Stimulated activated CD4-positive, alpha-beta T cell treated with anti-CD3 and anti-CD28 coated beads, Interleukin-12 subunit alpha, Interleukin-12 subunit beta, amount 100 ng/mL, for 24 hours (primary cell): ENCODE measurements at regions not wholly inside any gene's neighbourhood (a gene's known extent, or its start where the extent isn't known, plus 50 kb on each side); places are given as distances from the start of the nearest gene placed in this dataset.

Experiments
- DNase-seq, 2 experiments: peaks; one replicate each; pipeline ENCODE4 v3.0.0-alpha.2; 2020; ENCODE audit warnings: low read depth in 2 of 2

DNA sequence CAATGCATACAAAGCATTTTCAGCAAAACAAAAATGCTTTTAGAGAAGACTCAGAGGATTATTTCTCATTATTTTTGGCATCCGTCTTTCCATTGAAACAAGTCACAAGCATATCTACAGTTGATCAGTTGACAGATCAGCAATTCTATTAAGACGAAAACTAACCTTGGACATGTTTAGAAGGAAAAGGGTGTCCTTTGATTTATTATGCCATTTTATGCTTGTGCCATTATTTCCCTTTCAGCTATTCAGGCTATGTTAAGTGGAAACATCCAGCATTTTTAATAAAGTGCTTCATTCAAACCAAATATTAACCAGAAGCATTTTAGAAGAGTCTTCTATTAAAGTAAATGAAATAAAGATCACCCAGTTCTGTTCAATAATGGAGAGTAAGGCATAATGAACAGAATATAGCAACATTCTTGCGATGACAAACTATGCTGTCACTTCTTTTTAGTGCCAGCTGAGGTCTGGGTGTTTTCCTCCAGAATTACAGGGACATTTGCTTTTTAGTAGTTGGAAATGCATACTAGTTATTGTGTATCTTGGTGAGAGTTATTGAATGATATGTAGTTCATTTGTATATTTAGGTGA is 481.4 kb downstream of the PLA2G4A start:
- no peak for DNase-seq

DNA sequence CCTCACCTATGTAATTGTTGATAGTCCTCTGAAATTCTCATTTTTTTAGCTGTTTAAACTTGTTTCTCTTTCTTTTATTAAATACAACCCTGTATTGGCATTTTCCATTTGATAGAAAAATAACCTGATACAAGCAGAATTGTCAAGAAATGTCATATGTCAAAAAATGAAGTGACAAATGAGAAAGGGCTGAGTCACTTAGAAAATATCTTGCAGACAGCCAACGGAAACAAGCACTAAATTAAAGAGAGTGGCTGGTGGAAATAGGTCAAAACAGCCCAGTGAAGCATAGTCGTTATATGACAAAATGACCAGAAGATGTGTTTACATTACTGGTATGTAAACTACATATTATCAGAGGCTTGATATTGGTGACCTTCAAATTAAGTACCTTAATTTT is 484.4 kb downstream of the PLA2G4A start:
- no peak for DNase-seq

DNA sequence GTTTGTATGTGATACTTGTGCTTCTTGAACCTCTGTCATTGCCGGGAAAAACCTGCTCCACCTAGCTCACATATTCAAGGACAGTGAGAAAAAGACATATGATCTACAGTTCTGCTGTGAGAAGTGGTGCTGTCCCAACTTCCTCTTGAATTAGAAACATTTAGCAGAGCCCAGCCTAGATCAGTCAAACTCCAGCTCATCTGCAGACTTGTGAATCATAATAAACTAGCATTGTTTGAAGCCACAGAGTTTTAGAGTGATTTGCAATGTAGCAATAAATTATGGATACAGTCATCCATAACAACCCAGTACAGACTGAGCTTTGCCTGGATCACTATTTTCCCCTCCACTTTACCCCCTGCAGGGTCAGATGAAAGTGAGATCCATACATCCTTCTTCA is 497.8 kb downstream of the PLA2G4A start:
- no peak for DNase-seq

DNA sequence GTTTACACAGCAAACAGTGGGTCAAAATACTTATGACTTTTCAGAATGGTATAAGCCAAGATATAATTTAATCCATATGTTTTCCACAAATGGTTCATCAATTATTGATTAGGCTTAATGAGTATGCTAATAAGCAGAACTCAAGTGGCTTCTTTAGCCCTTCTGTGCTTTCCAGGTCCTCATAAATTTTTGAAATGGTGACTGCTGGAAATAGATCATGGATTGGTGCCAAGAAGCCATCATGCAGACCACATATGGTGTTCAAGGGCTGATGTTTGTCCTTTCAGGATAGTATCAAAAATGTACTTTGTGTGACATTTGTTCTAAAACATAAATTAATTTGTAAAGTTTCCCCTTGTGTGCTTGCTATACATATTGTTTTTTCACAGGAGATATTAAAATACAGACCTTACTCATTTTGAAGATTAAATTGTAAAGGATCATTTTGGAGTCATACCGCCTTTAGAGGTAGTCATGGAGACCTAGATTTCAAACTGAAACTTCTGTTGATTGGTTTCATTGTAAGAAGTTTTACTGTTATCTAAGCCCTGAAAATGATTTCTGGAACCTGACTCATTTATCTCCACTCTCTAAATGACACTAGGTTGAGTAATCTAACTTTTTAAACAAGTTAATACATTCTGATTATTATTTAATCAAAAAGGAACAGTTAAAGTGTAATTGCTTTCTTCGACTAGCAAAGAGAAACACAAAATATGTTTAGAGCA is 507.9 kb downstream of the PLA2G4A start:
- no peak for DNase-seq

DNA sequence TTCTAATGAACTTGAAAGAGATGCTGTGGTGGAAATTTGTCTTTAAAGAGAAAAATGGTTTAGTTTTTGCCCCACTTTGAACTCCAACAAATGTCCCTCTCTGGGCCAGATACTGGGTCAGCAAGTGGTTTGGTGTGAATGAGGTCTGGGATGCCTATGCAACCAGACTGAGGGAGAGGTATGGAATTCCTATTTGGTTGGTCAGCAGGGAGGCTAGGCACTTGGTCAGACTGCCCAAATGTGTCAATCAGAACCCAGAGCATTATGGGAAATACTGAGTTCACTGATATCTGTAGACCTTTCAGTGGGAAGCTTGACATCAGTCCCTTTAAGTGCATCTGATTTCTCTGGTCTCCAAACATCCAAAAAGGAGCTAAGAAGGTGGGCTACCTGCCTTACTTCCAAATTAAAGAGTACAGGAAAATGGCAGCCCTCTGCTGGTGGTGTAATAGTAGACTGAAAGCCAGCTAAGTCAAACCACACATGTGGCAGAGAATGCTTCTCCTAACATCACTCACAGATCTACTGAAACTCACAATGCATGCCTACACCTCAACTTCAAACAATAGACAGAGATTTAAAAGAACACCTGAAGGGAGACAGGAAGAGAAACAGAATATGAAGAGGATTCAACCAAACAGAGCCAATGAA is 510.1 kb downstream of the PLA2G4A start:
- no peak for DNase-seq

DNA sequence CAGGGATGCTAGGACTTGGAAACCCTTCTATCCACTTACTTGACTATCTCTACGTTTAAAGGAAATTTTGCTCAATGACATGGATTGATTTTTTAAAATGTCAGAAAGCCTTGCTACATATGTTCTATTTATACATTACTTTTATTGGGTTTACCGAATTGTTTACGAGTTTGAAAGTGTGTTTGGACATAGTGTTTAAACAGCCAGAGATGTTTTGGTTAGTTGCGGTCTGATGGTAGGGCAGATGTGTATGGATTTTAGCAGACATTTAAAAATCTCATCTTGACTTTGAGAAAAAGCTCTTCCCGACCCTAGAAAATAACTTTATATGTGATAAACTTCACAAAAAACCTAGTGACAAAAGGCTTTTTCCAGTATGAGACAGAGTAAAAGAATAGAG is 513.7 kb downstream of the PLA2G4A start:
- no peak for DNase-seq

DNA sequence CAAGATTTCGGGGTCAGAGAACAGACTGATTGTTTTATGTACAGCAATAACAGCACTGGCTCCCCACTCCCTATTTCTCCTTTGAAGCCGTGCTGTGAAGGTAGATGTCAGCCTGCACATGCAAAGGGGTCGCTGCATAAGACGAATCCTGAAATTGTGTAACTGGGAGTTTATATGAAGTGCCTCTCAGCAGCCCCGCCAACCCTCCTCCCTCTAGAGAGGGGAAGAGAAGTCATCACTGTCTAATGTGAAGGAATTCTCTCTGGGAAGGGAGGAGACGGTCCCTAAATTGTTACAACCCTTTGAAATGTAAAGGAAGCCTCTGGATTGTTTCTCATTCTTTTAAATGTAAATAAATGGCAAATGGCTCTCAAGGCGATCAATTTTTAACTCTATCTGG is 545.3 kb downstream of the PLA2G4A start:
- no peak for DNase-seq

DNA sequence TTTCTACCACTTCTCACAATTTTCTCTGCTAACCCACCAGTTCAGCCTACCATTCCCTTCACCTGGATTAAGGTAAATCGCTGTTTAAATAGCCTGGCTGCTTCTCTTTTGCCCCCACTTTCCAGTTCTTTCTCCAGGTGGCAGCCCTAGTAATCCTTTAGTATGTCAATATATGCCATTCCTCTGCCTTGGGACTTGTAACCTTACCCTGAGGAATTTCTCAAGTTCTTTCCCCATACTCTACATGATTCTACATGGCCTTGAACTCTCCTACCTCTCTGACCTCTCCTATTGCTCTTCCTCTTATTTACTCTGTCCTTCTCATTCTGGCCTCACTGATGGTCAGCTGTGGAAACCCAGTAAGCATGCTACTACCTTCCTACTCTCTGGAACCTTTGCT is 546.0 kb downstream of the PLA2G4A start:
- DNase-seq = no peak

DNA sequence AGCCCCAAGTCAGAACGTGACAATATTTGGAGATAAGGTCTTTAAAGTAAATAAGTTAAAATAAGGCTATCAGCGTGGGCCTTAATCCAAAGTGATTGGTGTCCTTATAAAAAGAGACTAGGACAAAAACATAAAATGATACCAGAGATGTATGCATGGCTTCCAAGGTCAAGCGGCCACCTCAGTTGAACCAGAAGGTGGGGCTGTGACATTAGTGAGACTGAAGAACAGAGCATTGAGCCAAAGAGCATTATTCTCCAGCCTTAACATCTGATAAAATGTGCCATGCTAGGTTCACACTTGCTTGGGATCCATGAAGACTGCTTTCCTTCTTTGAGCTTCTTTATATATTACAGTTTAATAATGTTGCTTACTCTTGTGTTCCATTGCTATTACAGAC is 554.6 kb downstream of the PLA2G4A start:
- DNase-seq = no peak

DNA sequence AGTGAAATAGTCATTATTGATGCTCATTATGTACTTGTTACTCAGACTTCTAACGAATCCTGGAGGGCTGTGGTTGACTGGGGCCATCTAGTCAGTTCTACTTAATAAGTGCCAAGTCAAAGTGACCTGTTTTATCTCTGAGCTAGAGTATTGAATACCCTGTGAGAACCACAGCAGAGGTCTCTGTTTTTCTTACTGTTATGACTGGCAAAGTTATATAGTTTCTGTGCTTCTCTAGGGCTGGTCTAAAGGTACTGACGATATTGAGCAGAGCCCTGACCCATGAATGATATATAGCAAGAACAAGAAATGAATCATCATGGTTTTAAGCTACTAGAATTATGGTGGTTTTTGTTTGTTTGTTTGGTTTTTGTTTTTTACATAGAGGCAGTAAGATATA is 555.8 kb downstream of the PLA2G4A start:
- no peak for DNase-seq

DNA sequence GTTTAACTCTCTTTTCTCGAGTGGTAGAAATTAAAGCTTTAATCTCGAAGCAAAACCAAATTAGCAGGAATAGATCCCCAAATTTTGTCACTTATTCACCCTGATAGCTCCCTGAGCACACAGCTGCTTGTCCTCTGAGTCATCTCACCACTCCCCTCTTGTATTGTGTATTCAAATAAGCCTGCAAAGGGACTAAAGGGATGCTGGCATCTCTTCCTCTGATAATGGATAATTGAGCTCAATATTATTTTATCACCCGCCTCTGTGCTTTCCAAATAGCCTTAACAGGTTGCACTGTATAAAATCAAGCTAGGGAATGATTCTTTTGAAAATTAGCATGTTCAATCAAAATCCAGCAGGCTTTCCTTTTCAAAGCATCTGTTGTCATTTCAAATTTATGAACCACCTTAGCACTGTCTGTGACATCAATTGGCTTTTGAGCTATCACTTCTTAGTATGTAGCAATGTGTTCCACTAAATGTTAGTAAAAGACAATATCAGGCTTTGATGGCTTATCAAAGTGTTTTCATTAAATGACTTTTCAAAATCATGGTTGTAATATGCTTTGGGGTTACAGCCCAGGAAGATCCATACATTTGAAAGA is 561.6 kb downstream of the PLA2G4A start:
- DNase-seq = no peak

DNA sequence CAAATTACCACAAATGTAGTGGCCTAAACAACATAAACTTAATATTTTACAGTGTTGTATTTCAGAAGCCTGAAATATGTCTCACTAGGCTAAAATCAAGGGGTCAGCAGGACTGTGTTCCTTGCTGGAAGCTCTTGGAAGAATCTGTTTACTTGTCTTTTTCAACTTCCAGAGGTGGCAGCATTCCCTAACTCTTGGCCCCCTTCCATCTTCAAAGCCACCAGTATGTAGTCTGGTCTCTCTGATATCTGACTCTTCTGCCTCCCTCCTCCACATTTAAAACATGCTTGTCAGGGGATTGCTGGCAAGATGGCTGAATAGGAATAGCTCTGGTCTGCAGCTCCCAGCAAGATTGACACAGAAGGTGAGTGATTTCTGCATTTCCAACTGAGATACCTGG is 567.5 kb downstream of the PLA2G4A start:
- no peak for DNase-seq

DNA sequence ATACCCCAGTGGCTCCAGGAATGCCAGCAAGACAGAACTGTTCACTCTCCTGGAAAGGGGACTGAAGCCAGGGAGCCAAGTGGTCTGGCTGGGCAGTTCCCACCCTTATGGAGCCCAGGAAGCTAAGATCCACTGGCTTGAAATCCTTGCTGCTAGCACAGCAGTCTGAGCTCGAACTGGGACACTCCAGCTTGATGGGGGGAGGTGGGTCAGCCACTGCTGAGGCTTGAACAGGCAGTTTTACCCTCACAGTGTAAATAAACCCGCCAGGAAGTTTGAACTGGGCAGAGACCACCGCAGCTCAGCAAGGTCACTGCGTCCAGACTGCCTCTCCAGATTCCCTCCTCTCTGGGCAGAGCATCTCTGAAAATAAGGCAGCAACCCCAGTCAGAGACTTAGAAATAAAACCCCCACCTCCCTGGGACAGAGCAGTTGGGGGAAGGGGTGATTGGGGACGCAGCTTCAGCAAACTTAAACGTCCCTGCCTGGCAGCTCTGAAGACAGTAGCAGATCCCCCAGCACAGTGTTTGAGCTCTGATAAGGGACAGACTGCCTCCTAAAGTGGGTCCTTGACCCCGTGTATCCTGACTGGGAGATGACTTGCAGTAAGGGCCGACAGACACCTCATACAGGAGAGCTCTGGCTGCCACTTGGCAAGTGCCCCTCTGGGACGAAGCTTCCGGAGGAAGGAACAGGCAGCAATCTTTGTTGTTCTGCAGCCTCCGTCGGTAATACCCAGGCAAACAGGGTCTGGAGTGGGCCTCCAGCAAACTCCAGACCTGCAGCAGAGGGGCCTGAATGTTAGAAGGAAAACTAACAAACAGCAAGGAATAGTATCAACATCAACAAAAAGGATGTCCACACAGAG is 568.4 kb downstream of the PLA2G4A start:
- DNase-seq = no peak

DNA sequence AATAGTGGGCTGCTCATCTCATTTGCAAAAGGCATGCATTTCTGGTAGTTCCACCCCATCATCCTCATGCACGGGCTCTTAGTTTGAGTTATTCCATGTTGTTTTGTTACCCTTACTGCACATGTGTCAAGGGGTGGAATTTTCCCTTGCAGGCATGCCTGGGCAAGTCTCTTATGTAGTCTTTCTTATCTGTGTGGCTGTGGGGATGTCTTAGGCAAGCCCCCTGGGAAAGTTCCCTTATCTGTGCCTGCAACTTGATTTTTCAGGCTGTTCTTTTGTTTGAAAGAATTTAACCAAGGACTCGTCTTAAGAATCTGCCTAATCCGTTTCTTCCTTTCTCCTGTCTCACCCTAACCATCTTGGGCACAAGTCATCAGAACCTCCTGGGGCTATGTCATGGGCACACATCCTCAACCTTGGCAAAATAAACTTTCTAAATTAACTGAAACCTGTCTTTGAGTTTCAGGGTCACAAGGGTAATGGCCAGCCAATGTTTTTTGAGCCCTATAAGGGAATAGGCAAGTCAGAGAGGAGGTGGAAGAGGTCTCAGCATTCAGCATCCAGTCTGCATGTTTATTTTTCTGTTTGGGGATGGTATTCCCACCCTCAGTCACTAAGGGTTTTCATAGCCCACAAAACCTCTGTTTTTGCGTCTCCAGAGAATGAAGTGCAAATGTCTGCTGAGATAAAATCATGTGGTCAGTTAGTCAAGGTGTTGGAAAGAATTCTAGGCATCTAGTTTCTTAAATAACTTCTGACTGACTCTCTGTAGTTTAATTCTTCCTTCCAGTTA is 579.7 kb downstream of the PLA2G4A start:
- DNase-seq = no peak

DNA sequence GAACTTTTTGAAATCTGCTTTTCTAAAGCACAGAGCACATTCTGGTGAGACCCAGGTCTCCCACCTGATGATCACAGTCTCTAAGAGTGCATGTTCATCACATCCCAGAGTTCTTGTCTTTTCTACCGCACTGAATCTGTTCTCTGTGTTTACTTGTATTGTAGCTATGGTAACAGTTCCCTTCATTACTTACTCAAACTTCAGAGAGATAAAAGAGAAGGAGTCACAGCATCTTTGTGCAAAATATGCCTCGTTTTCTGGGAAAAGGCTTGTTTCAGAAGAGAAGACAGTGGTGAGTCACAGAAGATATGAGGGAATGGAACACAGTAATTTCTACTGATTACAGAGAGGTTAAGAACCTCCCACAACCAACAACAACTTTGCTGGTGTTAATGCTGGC is 580.6 kb downstream of the PLA2G4A start:
- DNase-seq = no peak

DNA sequence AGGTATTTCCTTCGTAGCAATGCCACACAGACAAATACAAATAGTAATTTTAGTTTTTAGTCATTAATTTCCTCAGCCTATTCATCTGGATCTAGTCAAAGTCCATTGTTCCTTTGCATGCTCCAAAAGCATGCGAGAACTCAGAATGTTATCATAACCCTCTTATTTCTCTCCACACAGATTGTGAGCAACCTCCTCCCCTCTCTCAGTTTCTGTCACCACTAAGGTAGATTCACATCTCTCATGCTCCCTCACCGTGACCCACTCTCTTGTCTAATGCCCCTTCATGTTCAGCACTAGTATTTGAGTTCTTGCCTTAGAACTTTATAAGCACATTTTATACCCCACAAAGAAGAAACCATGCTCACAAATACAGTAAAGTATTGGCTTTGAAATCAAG is 582.4 kb downstream of the PLA2G4A start:
- no peak for DNase-seq

DNA sequence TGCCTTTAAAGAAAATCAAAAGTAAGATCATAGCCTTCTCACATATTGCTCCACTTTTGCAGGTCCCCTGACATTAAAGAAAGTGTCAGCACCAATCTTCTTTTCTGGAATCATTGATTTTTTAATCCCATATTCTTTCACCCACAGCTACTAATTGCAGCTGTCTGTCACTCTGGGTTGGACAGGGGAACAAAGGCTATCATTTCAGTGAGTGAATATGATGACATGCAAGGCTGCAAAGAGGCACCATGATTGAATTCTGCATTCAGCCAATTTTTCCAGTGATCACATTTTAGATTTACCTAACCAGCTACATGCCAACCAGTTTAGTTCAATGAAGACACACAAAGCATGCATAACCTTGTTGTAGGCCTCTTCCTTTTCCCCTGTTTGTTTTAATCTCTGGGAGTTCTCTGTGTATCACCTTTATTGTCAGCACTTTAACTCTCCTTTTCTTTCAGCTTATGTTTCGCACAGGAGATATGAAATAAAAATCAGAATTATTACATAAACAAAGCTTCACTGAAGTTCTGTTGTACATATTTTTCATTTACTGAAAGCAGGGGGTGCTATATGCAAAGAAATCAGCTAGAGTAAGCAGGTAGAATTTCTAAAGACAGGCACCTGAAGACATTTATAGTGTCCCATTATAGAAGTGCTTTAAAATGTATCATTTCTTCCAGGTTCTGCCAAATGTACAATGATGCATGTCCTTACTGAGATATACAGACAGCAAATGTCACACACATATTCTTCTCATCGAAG is 584.8 kb downstream of the PLA2G4A start:
- no peak for DNase-seq

DNA sequence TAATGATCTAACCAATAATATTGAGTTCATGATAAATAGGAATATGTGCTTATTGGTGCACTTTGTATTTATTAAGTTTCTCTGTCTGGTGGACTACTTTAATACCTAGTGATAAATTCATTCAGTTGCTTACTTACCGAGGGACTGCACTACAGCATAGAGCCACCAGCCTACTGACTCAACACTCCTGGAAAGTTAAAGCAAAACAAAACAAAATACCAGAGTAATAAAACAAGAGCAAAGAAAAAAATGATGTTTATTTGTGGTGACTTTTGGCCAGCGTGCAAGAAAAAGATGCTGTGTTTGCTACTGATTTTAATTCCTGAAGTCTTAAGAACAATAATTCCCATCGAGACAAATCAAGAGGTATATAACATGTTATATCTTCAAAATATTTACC is 586.3 kb downstream of the PLA2G4A start:
- no peak for DNase-seq

DNA sequence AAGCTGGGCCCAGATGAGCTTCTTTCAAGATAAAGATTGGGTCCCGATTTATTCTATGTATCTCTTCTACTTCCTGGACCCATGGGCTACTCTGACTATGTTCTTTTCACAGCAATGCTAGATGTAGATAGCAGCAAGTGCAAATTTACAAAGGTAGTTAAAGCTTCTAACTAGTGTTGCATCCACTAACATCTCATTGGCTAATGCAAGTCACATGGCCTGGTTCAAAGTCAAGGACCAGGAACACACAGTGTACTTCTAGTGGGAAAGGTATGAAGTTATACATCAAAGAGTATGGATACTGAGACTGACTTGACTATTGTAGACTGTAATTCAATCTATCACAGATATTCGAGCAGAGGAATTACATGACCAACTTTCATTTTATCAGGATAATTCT is 588.8 kb downstream of the PLA2G4A start:
- DNase-seq = no peak

DNA sequence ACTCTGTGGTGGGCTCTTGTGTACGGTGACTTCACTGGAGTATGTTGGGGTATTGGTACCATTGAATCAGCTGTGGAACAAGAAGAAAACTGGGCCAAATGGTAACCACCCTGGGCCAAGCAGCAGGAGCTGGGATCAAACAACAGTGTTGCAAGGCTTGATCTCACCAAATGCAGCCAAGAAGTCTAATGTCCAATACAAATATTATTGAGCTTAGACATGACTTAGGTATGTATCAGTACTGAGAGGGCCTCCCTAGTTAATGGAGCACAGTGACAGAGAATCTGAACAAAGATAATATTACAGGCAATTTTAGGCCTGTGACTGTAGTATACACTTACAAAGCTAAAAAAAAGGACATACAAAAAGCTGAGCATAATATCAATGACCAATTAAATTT is 604.8 kb downstream of the PLA2G4A start:
- DNase-seq = no peak
